SH-SY5Y (cell line): ENCODE measurements at regions not wholly inside any gene's neighbourhood (a gene's known extent, or its start where the extent isn't known, plus 50 kb on each side); places are given as distances from the start of the nearest gene placed in this dataset.

Experiments used
- GATA2 ChIP-seq: IDR thresholded peaks from 2 replicates; pipeline ENCODE4 v1.6.1; 2011; ENCODE audit warnings: mild to moderate bottlenecking, low read depth, low read length
- GATA3 ChIP-seq: IDR thresholded peaks from 2 replicates; pipeline ENCODE4 v1.6.1; 2011; ENCODE audit warnings: low read depth, mild to moderate bottlenecking, low read length, moderate library complexity

GRCh38 chr5:68950125-68950524 lies 143.7 kb upstream of the SLC30A5 start:
- peak; percentile 82 for TF ChIP-seq GATA3
- TF ChIP-seq GATA2, result peak; percentile 95

- TF ChIP-seq GATA2 (no peak), GATA3 (no peak)
These were observed 142.9 kb upstream of the SLC30A5 start for GRCh38 chr5:68950930-68951329.

GRCh38 chr5:68953231-68953874 lies 140.5 kb upstream of the SLC30A5 start:
- TF ChIP-seq GATA3 (no peak), GATA2 (no peak)

GRCh38 chr5:68953875-68954617 lies 139.8 kb upstream of the SLC30A5 start:
- TF ChIP-seq GATA3 (no peak), GATA2 (no peak)

- TF ChIP-seq GATA2, result no peak
- TF ChIP-seq GATA3, result no peak
These were observed 139.2 kb upstream of the SLC30A5 start for GRCh38 chr5:68954618-68954910.

GRCh38 chr5:68957591-68957990 lies 136.2 kb upstream of the SLC30A5 start:
- TF ChIP-seq GATA3, result no peak
- TF ChIP-seq GATA2, result no peak

GRCh38 chr5:68958428-68958827 lies 135.4 kb upstream of the SLC30A5 start:
- TF ChIP-seq GATA2 (no peak), GATA3 (no peak)

- TF ChIP-seq GATA2 (no peak), GATA3 (no peak)
These were observed 133.4 kb upstream of the SLC30A5 start for GRCh38 chr5:68960456-68960855.

- no peak for TF ChIP-seq GATA3
- no peak for TF ChIP-seq GATA2
These were observed 132.9 kb upstream of the SLC30A5 start for GRCh38 chr5:68960961-68961360.

- TF ChIP-seq GATA2, result no peak
- TF ChIP-seq GATA3, result no peak
These were observed 132.1 kb upstream of the SLC30A5 start for GRCh38 chr5:68961762-68962161.

GRCh38 chr5:68962757-68963484 lies 130.9 kb upstream of the SLC30A5 start:
- TF ChIP-seq GATA2 (no peak), GATA3 (no peak)

GRCh38 chr5:68964679-68965078 lies 129.1 kb upstream of the SLC30A5 start:
- TF ChIP-seq GATA2 (no peak), GATA3 (no peak)

GRCh38 chr5:68965926-68966325 lies 127.9 kb upstream of the SLC30A5 start:
- TF ChIP-seq GATA3, result no peak
- TF ChIP-seq GATA2, result no peak

- TF ChIP-seq GATA2, result no peak
- TF ChIP-seq GATA3, result no peak
These were observed 127.2 kb upstream of the SLC30A5 start for GRCh38 chr5:68966596-68966995.

GRCh38 chr5:68968429-68968828 lies 125.4 kb upstream of the SLC30A5 start:
- no peak for TF ChIP-seq GATA3
- TF ChIP-seq GATA2, result no peak

- no peak for TF ChIP-seq GATA2
- TF ChIP-seq GATA3, result no peak
These were observed 123.2 kb upstream of the SLC30A5 start for GRCh38 chr5:68970617-68971016.
